ENCODE measurements at regions not wholly inside any gene's neighbourhood (a gene's known extent, or its start where the extent isn't known, plus 50 kb on each side); places are given as distances from the start of the nearest gene placed in this dataset.

DNA sequence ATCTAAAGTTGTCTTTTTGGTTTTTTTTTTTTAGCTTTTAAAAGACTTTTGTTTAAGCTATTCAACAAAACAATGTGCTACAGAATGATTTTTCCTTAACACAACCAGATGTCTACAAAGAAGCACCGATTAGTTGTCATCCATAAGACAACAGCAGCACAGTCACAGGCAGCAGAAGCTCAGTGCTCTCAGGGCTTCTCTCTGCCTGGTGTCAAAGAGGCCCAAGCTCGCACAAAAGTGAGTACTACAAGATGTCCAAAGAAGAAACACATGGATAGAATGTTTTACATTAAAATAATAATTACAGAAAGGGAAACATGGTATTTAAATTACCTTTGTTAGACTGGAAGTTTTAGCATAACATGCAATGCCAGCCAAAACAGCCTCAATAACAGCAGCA, 81.6 kb downstream of the DNAAF9 start:
- TF ChIP-seq POLR2A (IDR thresholded peaks at IDR 0.05) (no peak), POLR2AphosphoS5 (IDR thresholded peaks at IDR 0.05) (no peak), CTCF (IDR thresholded peaks at IDR 0.05) (no peak)
